ENCODE measurements at regions not wholly inside any gene's neighbourhood (a gene's known extent, or its start where the extent isn't known, plus 50 kb on each side); places are given as distances from the start of the nearest gene placed in this dataset.

DNA sequence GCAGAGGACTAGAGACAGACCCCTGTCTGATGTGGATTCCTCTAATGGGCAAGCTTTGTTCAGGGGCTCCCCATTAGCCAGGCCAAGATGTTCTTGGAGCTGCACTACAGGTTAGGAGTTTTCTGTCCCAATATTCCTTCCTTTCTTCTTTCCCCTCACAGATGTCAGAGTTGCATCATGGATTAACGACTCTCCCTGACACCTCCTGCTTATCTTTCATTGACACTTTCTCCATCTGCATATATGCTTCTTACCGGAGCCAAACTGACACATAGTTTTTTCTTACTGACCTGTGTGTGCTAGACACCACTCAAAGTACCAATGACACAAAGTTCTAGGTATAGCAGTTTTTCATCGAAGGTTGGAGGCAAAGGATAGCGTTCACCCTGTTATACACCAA, 228.6 kb upstream of the HCCS start:
- Mint-ChIP-seq H3K9me3 (peaks cover 32% of the 10 kb centered on the region), H3K4me3 (no peak overlapping the region), H3K36me3 (no peaks in the 10 kb centered on the region), H3K27me3 (ENCODE audit: low read depth) (no peaks in the 10 kb centered on the region), H3K27ac (no peak overlapping the region), H3K4me1 (no peaks in the 10 kb centered on the region)
- no peak for TF ChIP-seq CTCF (IDR thresholded peaks at IDR 0.05; ENCODE audit: unreplicated experiment)
- no peak for DNase-seq (ENCODE audit: low spot score in 2 of 2, unreplicated experiment in 2 of 2)

DNA sequence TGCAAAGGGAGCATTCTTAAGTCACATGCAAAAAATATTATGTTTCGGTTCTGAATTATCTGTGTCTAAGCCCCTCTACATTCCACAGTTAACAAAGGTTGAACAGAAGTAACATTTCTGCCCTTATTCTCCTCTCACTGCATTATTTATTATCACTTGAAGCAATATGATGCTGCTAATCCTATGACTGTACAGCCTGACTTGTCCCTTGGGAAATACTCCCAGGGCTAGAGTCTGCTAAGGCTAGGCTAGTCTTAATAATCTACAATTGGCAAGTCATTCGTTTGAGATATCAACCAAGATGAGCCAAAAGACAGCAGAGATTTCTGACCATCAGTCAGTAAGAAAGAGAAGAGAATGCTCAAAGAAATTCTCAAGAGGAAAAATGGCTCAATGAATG, 226.9 kb upstream of the HCCS start:
- Mint-ChIP-seq H3K4me1 (no peaks in the 10 kb centered on the region), H3K9me3 (peaks cover 32% of the 10 kb centered on the region), H3K27me3 (ENCODE audit: low read depth) (no peaks in the 10 kb centered on the region), H3K4me3 (no peak overlapping the region), H3K36me3 (no peaks in the 10 kb centered on the region), H3K27ac (no peak overlapping the region)
- no peak for TF ChIP-seq CTCF (IDR thresholded peaks at IDR 0.05; ENCODE audit: unreplicated experiment)
- DNase-seq (ENCODE audit: low spot score in 2 of 2, unreplicated experiment in 2 of 2): no peak

- no peak for DNase-seq (ENCODE audit: low spot score in 2 of 2, unreplicated experiment in 2 of 2)
- H3K4me3 Mint-ChIP-seq: no peak overlapping the region
- H3K36me3 Mint-ChIP-seq: no peaks in the 10 kb centered on the region
- no peak for TF ChIP-seq CTCF (IDR thresholded peaks at IDR 0.05; ENCODE audit: unreplicated experiment)
- H3K4me1 Mint-ChIP-seq: no peaks in the 10 kb centered on the region
- H3K27me3 Mint-ChIP-seq (ENCODE audit: low read depth): no peaks in the 10 kb centered on the region
- H3K9me3 Mint-ChIP-seq: peaks cover 26% of the 10 kb centered on the region
- H3K27ac Mint-ChIP-seq: no peak overlapping the region
Measured at GRCh38 chrX:10892621-10893225, 218.4 kb upstream of the HCCS start.

DNA sequence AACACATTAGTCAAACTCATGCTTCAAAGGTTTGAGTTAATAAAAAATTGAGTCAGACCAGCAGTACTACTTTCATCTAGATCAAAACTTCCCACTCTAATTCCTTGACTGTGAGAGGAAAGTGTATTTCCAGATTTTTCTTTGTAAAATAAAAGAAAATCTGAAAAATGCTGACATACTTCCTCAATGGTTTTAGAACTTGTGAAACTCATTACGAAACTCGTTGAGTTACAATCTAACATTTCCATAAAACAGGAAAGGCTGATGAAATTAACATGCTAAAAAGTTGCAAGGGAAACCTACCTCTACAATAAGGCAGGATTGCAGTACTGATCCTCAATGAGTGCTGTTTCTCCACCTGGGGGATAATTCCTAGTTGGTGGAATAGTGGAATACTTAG, 217.8 kb upstream of the HCCS start:
- Mint-ChIP-seq H3K27me3 (ENCODE audit: low read depth) (no peaks in the 10 kb centered on the region), H3K27ac (no peak overlapping the region), H3K4me3 (no peak overlapping the region), H3K36me3 (no peaks in the 10 kb centered on the region), H3K9me3 (peaks cover 20% of the 10 kb centered on the region), H3K4me1 (no peaks in the 10 kb centered on the region)
- TF ChIP-seq CTCF (IDR thresholded peaks at IDR 0.05; ENCODE audit: unreplicated experiment): no peak
- DNase-seq (ENCODE audit: low spot score in 2 of 2, unreplicated experiment in 2 of 2): no peak

GRCh38 chrX:10893976-10894375, 217.2 kb upstream of the HCCS start:
- Mint-ChIP-seq H3K9me3 (peaks cover 25% of the 10 kb centered on the region), H3K27ac (no peak overlapping the region), H3K27me3 (ENCODE audit: low read depth) (no peaks in the 10 kb centered on the region), H3K36me3 (no peaks in the 10 kb centered on the region), H3K4me3 (no peak overlapping the region), H3K4me1 (no peaks in the 10 kb centered on the region)
- no peak for DNase-seq (ENCODE audit: low spot score in 2 of 2, unreplicated experiment in 2 of 2)
- TF ChIP-seq CTCF (IDR thresholded peaks at IDR 0.05; ENCODE audit: unreplicated experiment): no peak

DNA sequence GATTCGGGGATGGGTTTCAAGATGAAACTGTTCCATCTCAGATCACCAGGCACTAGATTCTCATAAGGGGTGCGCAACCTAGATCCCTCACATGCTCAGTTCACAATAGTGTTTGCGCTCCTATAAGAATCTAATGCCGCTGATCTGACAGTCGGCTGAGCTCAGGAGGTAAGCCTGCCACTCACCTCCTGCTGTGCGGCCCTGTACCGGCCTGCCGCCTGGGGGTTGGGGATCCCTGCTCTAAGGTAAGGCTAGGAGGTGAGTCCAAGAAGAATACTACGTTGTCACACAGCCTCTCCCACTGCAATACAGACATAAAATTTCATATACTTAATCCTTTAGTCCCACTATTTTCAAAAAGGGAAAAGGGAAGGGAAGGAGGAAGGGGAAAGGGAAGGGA, 213.4 kb upstream of the HCCS start:
- DNase-seq (ENCODE audit: low spot score in 2 of 2, unreplicated experiment in 2 of 2): no peak
- Mint-ChIP-seq H3K27ac (no peak overlapping the region), H3K4me1 (peaks cover 7% of the 10 kb centered on the region), H3K27me3 (ENCODE audit: low read depth) (no peaks in the 10 kb centered on the region), H3K36me3 (no peaks in the 10 kb centered on the region), H3K9me3 (peaks cover 35% of the 10 kb centered on the region), H3K4me3 (no peak overlapping the region)
- TF ChIP-seq CTCF (IDR thresholded peaks at IDR 0.05; ENCODE audit: unreplicated experiment): no peak

Data from mesothelial cell of epicardium (in vitro differentiated cells).